Hepatocyte (in vitro differentiated cells): ENCODE measurements at regions not wholly inside any gene's neighbourhood (a gene's known extent, or its start where the extent isn't known, plus 50 kb on each side); places are given as distances from the start of the nearest gene placed in this dataset.

ENCODE experiments used
- EZH2phosphoT487 ChIP-seq: fragments of 200-600 bp; sonication (generic); IDR thresholded peaks from one replicate; pipeline ENCODE4 v1.6.1; 2018; ENCODE audit warnings: antibody characterized with exemption, mild to moderate bottlenecking, low read depth, moderate library complexity; ENCODE audit not compliant: unreplicated experiment, severe bottlenecking
- TF ChIP-seq, protein P1 (sequence below): fragments of 200-600 bp; sonication (generic); IDR thresholded peaks from 2 replicates; pipeline ENCODE4 v1.5.1; 2016; ENCODE audit warnings: antibody characterized with exemption, mild to moderate bottlenecking; ENCODE audit not compliant: poor library complexity

DNA sequence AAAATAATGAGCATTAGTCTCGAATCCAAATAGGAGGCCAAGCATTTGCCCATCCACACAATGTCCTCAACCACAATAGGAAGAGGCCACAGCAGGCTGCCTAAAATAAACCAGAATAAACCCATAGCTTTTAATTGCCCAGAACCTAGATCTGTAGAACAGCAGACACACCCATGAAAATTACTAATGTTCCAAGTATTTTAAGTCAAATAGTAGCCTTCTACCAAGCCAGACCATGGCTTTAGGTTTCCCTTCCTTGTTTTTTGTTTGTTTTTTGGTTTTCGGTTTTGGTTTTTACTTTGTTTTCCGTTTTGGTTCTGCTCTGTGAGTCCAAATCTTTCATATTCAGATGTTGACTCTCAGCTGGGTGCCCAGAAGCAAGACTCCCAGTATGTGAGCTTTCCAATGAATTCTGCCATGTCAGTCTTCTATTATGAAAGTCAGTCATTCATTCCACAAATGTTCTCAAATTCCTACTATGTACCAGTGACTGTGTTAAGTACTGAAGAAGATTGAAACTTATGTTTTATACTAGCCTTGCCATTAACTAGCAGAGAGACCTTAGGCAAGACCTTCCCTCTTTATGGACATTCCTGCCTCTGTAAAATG lies 57.8 kb upstream of the BOC start:
- TF ChIP-seq, protein P1, sequence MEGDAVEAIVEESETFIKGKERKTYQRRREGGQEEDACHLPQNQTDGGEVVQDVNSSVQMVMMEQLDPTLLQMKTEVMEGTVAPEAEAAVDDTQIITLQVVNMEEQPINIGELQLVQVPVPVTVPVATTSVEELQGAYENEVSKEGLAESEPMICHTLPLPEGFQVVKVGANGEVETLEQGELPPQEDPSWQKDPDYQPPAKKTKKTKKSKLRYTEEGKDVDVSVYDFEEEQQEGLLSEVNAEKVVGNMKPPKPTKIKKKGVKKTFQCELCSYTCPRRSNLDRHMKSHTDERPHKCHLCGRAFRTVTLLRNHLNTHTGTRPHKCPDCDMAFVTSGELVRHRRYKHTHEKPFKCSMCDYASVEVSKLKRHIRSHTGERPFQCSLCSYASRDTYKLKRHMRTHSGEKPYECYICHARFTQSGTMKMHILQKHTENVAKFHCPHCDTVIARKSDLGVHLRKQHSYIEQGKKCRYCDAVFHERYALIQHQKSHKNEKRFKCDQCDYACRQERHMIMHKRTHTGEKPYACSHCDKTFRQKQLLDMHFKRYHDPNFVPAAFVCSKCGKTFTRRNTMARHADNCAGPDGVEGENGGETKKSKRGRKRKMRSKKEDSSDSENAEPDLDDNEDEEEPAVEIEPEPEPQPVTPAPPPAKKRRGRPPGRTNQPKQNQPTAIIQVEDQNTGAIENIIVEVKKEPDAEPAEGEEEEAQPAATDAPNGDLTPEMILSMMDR: no peak
- TF ChIP-seq EZH2phosphoT487: no peak
